IMR-90 (cell line): ENCODE measurements at regions not wholly inside any gene's neighbourhood (a gene's known extent, or its start where the extent isn't known, plus 50 kb on each side); places are given as distances from the start of the nearest gene placed in this dataset.

Source experiments
- ATAC-seq: fragments of 200-7000 bp; cut with Tn5 transposase; 2 replicates; pipeline ENCODE4 v1.9.1; 2020; ENCODE audit warnings: low read depth, mild to moderate bottlenecking, moderate library complexity
- BruUV-seq: library from RNA; stranded (reverse); fragments of 400-500 nt; replicated peaks from 2 replicates; lab custom pipeline; 2021; lab: Mats Ljungman, UMichigan
- CTCF ChIA-PET: fragments of 300-600 bp; formaldehyde crosslinking; extraction: SDS; loops from one replicate; lab custom pipeline; 2021; ENCODE audit warnings: antibody characterized with exemption; lab: Yijun Ruan, JAX
- POLR2A ChIA-PET: fragments of 300-600 bp; sonication (Branson Sonifier 250); formaldehyde crosslinking; loops from one replicate; lab custom pipeline; 2022; ENCODE audit warnings: antibody characterized with exemption; ENCODE audit not compliant: unreplicated experiment; lab: Charles Lee
- DNase-seq: peaks from one replicate; pipeline ENCODE4 v3.0.0; 2013
- H2AFZ ChIP-seq: replicated peaks from 2 replicates; pipeline ENCODE3; 2013; ENCODE audit warnings: low read length, mild to moderate bottlenecking; ENCODE audit not compliant: poor library complexity
- H2AK5ac ChIP-seq: 2 replicates; pipeline ENCODE4 v1.6.1; 2013; ENCODE audit warnings: low read depth, low read length, inconsistent platforms
- H2AK9ac ChIP-seq: replicated peaks from 2 replicates; pipeline ENCODE3; 2013; ENCODE audit warnings: mild to moderate bottlenecking, low read depth, low read length, moderate library complexity; ENCODE audit not compliant: poor library complexity
- H2BK120ac ChIP-seq: 2 replicates; pipeline ENCODE4 v1.6.1; 2013; ENCODE audit warnings: low read depth, low read length, inconsistent platforms
- H2BK15ac ChIP-seq: 3 replicates; pipeline ENCODE4 v1.6.1; 2013; ENCODE audit warnings: low read depth, low read length, inconsistent platforms
- H2BK20ac ChIP-seq: 2 replicates; pipeline ENCODE4 v1.6.1; 2013; ENCODE audit warnings: low read depth, mild to moderate bottlenecking, inconsistent platforms, low read length, moderate library complexity
- H2BK5ac ChIP-seq: 2 replicates; pipeline ENCODE4 v1.6.1; 2013; ENCODE audit warnings: mild to moderate bottlenecking, low read depth, low read length, inconsistent platforms; ENCODE audit not compliant: poor library complexity, severe bottlenecking
- H3K14ac ChIP-seq: replicated peaks from 2 replicates; pipeline ENCODE4 v1.6.1; 2013; ENCODE audit warnings: low read depth, low read length, inconsistent platforms
- H3K18ac ChIP-seq: 2 replicates; pipeline ENCODE4 v1.6.1; 2013; ENCODE audit warnings: low read depth, low read length, control low read depth
- H3K23ac ChIP-seq: 2 replicates; pipeline ENCODE4 v1.6.1; 2013; ENCODE audit warnings: low read depth, low read length, inconsistent platforms
- H3K27ac ChIP-seq: 2 replicates; pipeline ENCODE4 v1.5.1; 2013; ENCODE audit warnings: mild to moderate bottlenecking, control low read depth, low read length; ENCODE audit not compliant: insufficient read depth
- H3K27me3 ChIP-seq: 2 replicates; pipeline ENCODE4 v1.6.1; 2013; ENCODE audit warnings: low read length; ENCODE audit not compliant: control insufficient read depth, insufficient read depth
- H3K36me3 ChIP-seq: 2 replicates; pipeline ENCODE4 v1.6.1; 2013; ENCODE audit warnings: low read length, mixed read lengths; ENCODE audit not compliant: control insufficient read depth, insufficient read depth
- H3K4ac ChIP-seq: 2 replicates; pipeline ENCODE4 v1.6.1; 2013; ENCODE audit warnings: low read depth, low read length, inconsistent platforms
- H3K4me1 ChIP-seq: 2 replicates; pipeline ENCODE4 v1.6.1; 2013; ENCODE audit warnings: low read length, mixed read lengths; ENCODE audit not compliant: control insufficient read depth, insufficient read depth
- H3K4me2 ChIP-seq: 2 replicates; pipeline ENCODE4 v1.6.1; 2013; ENCODE audit warnings: low read depth, mild to moderate bottlenecking, control low read depth, low read length, moderate library complexity
- H3K4me3 ChIP-seq: 2 replicates; pipeline ENCODE4 v1.5.1; 2013; ENCODE audit warnings: low read depth, mild to moderate bottlenecking, control low read depth, low read length, moderate library complexity; ENCODE audit not compliant: insufficient read depth
- H3K56ac ChIP-seq: 2 replicates; pipeline ENCODE4 v1.6.1; 2013; ENCODE audit warnings: low read length, inconsistent platforms; ENCODE audit not compliant: insufficient read depth; ENCODE audit errors: extremely low read depth
- H3K79me1 ChIP-seq, 2 experiments: 2 replicates each; pipeline ENCODE4 v1.6.1; 2013; ENCODE audit warnings: low read length in 2 of 2, inconsistent platforms in 1 of 2, low read depth in 1 of 2
- H3K9ac ChIP-seq: 2 replicates; pipeline ENCODE4 v1.6.1; 2013; ENCODE audit warnings: low read depth, low read length, control low read depth
- H3K9me1 ChIP-seq: 2 replicates; pipeline ENCODE4 v1.6.1; 2013; ENCODE audit warnings: low read length, inconsistent platforms; ENCODE audit not compliant: insufficient read depth
- H3K9me3 ChIP-seq: 2 replicates; pipeline ENCODE4 v1.6.1; 2013; ENCODE audit warnings: low read length; ENCODE audit not compliant: control insufficient read depth, insufficient read depth
- H4K20me1 ChIP-seq: 2 replicates; pipeline ENCODE4 v1.6.1; 2013; ENCODE audit warnings: low read length, inconsistent platforms; ENCODE audit not compliant: insufficient read depth
- H4K5ac ChIP-seq: 2 replicates; pipeline ENCODE4 v1.6.1; 2013; ENCODE audit warnings: mild to moderate bottlenecking, low read depth, low read length, control low read depth
- H4K8ac ChIP-seq, 2 experiments: 2 replicates each; pipeline ENCODE4 v1.6.1; 2013; ENCODE audit warnings: low read depth in 2 of 2, low read length in 2 of 2, control low read depth in 1 of 2, inconsistent platforms in 1 of 2
- H4K91ac ChIP-seq: 2 replicates; pipeline ENCODE4 v1.6.1; 2013; ENCODE audit warnings: low read depth, low read length, inconsistent platforms; ENCODE audit not compliant: insufficient read depth
- CHD1 ChIP-seq: IDR thresholded peaks from 2 replicates; pipeline ENCODE4 v1.6.1; 2012; ENCODE audit warnings: low read depth, low read length, improper control_type of control experiment
- CTCF ChIP-seq: conservative IDR thresholded peaks from 2 replicates; pipeline ENCODE4 v1.5.1; 2012; ENCODE audit warnings: mild to moderate bottlenecking, low read depth, low read length, improper control_type of control experiment
- ELK1 ChIP-seq: fragments of 150-350 bp; IDR thresholded peaks from 2 replicates; pipeline ENCODE4 v1.6.1; 2016; ENCODE audit warnings: low read depth, mild to moderate bottlenecking, low read length, moderate library complexity, borderline replicate concordance
- MAFK ChIP-seq: IDR thresholded peaks from 2 replicates; pipeline ENCODE4 v1.6.1; 2012; ENCODE audit warnings: low read depth, low read length, improper control_type of control experiment
- NFE2L2 ChIP-seq: fragments of 150-350 bp; IDR thresholded peaks from 2 replicates; pipeline ENCODE4 v1.6.1; 2016; ENCODE audit warnings: low read depth, mild to moderate bottlenecking, low read length
- POLR2A ChIP-seq: IDR thresholded peaks from 2 replicates; pipeline ENCODE4 v1.6.1; 2012; ENCODE audit warnings: mild to moderate bottlenecking, low read depth, low read length
- RAD21 ChIP-seq: IDR thresholded peaks from 2 replicates; pipeline ENCODE4 v1.6.1; 2012; ENCODE audit warnings: low read length, improper control_type of control experiment
- RCOR1 ChIP-seq: IDR thresholded peaks from 2 replicates; pipeline ENCODE4 v1.6.1; 2012; ENCODE audit warnings: mild to moderate bottlenecking, low read length, improper control_type of control experiment; ENCODE audit not compliant: insufficient replicate concordance
- SMC3 ChIP-seq: fragments of 150-350 bp; IDR thresholded peaks from 2 replicates; pipeline ENCODE4 v1.6.1; 2016; ENCODE audit warnings: low read depth, mild to moderate bottlenecking, antibody characterized with exemption, low read length, moderate library complexity
- USF2 ChIP-seq: fragments of 150-350 bp; IDR thresholded peaks from 2 replicates; pipeline ENCODE4 v1.6.1; 2017; ENCODE audit warnings: mild to moderate bottlenecking, antibody characterized with exemption, low read length, low read depth
- WGBS, 2 experiments: methylation state at CpG; one replicate each; pipeline versions ENCODE4 v1.1.5 to v1.1.7; 2013; ENCODE audit warnings: missing lambda C conversion rate in 2 of 2; ENCODE audit not compliant: insufficient read length in 1 of 2; ENCODE audit errors: extremely low coverage in 2 of 2; 5-methylcytosine and 5-hydroxymethylcytosine counted together
- dilution Hi-C: fragments of 300-500 bp; cut with HindIII; formaldehyde crosslinking; loops from one replicate; pipeline ENCODE4 v1.14.3; 2018; ENCODE audit warnings: low sequenced_read_pairs; ENCODE audit not compliant: unreplicated experiment
- in situ Hi-C: fragments of 300-500 bp; cut with MboI; formaldehyde crosslinking; loops from 3 replicates; pipeline ENCODE4 v1.14.3; 2019; ENCODE audit warnings: low sequenced_read_pairs, inconsistent platforms, mixed read lengths
- intact Hi-C: fragments of 100-400 bp; cut with micrococcal nuclease; formaldehyde crosslinking; loops from 2 replicates; pipeline ENCODE4 v1.10.0; 2022

GRCh38 chr2:82239176-82239575 lies 1934.6 kb upstream of the LRRTM1 start:
- in situ Hi-C loops (no loop called here), intact Hi-C loops (no loop called here), dilution Hi-C loops (no loop called here)
- no CpG with 5 or more reads among the region's 2 CpGs for WGBS, 2 experiments
- TF ChIP-seq MAFK (no peak), CTCF (no peak), RAD21 (no peak), CHD1 (no peak), NFE2L2 (no peak), USF2 (no peak), ELK1 (no peak), RCOR1 (no peak), POLR2A (no peak), SMC3 (no peak)
- Histone ChIP-seq H4K5ac (no peak overlapping the region), H2BK120ac (no peak overlapping the region), H3K4me1 (no peaks in the 10 kb centered on the region), H3K14ac (no peak overlapping the region), H2AK9ac (no peak overlapping the region), H4K20me1 (no peaks in the 10 kb centered on the region), H3K27ac (no peak overlapping the region), H3K4ac (no peak overlapping the region), H3K36me3 (no peaks in the 10 kb centered on the region), H3K9me1 (no peaks in the 10 kb centered on the region), H4K91ac (no peak overlapping the region), H3K4me3 (no peak overlapping the region), H2BK15ac (no peak overlapping the region), H3K23ac (no peak overlapping the region), H2BK5ac (no peak overlapping the region), H4K8ac (no peak overlapping the region), H3K79me1 (no peaks in the 10 kb centered on the region), H3K18ac (no peak overlapping the region), H2AK5ac (no peak overlapping the region), H3K9ac (no peak overlapping the region), H3K56ac (no peak overlapping the region), H2BK20ac (no peak overlapping the region), H3K9me3 (peaks cover 2% of the 10 kb centered on the region; the same call in 1 of the 2 replicates), H2AFZ (no peak overlapping the region), H3K27me3 (no peaks in the 10 kb centered on the region), H3K4me2 (no peak overlapping the region)
- CTCF ChIA-PET: interaction anchor here (2.0 kb wide), 1 partner anchor 14 kb away, joined by 7 read pairs; no protein-coding TSS in a partner anchor
- DNase-seq (no peak), ATAC-seq (no peak)
- no TSS peak for BruUV-seq
- POLR2A ChIA-PET: no interaction called here
